ENCODE measurements at regions not wholly inside any gene's neighbourhood (a gene's known extent, or its start where the extent isn't known, plus 50 kb on each side); places are given as distances from the start of the nearest gene placed in this dataset.
"Not testable (repeated sequence)": the region's sequence is repeated elsewhere in the genome, so short reads cannot be mapped to it uniquely, and the experiment has no call there.

DNA sequence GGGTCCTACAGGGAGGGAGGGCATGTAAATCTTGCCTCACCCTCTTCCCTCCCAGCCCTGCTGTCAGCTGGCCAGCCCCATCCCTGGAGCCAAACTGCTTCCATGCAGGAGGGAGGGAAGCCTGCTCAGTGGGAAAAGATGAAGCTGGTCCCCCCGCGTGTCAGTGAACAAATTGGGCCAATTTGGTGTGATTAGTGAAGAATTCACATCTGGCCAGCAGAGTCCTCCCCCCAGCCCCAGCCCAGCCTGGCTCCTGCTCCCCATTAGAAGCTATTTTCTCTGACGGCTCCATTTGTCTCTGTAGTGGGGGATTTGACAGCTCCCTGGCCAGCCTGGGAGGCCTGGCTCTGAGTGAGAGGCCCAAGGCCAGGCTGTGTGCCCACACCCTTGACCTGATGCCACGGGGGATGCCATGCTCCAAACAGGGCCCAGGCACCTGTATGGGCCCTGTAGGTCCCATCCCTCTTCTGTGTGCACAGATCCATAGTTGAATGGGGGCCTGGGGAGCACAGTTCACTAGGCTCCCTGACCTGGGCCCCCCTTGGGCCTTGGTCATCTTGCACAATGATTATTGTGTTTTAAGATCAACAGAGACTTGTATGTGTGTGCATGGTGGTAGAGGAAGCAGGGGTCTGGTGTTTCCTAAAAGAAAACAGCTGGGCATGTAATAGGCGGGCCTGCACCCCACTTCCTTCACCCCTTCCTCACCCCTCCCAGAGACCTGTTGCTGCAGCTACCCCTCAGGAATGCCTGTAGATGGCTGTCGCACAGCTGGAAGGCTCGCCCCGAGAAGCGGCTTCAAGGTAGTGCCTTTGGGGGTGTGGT is 50.7 kb upstream of the TAC4 start:
- DNase-seq = no peak

DNA sequence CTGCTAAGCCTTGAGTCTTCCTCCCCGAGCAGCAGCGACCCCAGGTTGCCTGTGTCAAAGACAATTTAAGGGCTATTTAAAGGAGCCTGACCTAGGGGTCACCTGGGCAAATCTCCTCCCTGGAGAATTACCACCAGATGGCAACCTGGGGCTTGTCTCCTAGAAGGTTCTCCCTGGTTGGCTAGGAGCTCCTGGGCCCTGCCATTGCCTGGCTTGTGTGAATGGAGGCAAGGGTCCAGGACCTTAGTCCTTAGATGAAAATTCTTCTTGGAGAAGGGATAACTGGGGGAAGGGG is 51.3 kb upstream of the TAC4 start:
- DNase-seq = no peak

DNA sequence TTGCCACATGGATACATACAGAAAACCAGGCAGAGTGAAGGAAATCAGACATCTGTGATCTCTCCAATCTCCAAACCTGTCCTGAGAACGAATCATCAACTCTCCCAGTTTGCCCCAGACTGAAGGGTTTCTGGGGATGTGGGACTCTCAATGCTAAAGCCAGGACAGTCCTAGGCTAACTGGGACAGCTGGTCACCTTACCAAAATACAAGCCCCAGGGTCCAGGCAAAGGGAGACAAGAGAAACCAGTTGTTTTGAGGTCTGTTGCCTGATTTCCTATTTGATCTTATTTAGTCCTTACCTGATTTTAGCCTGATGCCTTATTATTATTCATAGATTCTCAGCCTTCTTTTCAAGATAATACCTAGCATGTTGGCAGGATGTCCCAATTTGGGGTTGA is 51.7 kb upstream of the TAC4 start:
- no peak for DNase-seq

DNA sequence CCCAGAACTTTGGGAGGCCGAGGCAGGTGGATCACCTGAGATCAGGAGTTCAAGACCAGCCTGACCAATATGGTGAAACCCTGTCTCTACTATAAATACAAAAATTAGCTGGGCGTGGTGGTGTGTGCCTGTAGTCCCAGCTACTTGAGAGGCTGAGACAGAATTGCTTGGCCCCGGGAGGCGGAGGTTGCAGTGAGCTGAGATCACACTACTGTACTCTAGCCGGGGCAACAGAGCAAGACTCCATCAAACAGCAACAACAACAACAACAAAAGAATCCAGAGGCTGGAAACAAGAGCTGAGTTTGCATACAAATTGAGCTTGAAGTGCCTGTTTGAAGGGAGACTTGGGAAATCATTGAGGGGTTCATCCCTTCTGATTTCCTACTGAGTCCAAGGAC is 52.9 kb upstream of the TAC4 start:
- DNase-seq = not testable (repeated sequence)

DNA sequence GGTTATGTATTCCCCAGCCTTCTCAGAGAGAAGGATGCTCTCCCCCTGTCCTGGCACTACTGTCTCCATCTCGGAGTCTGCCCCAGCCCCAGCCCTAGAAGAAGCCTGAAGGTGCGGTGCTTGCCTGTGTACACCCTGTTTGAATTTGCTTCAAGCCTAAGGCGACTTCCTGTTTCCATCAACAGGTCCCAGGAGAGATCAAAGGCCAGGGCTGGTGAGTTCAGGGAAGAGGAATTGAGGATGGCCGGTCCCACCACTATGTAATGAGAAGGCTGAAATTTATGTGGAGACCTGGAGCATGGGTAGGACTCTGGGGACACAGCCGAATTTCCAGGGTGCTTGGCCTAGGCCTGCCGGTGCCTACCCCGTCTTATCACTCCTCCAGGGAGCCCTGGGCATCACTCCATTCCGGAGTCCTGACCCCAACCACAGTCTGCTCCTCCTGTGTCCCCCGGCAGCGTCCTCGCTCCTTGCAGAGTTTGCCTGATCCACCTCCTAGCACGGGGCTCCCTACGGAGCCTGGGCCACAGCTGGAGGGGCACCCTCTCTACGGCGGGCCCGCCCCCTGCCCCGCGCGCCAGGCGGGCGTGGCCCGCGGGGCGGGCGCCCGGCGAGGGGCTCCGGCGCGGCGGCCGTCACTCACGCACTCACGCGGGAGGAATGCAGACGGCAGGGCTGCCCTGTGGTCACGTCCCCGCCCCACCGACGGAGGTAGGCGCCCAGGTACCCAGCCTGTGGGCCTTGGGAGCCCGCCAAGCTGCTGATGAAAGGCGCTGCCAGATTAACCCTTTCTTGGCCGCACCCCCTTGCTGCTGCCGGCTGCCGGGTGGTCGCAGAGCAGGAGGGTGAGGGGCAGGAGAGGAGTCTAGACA is 53.8 kb upstream of the TAC4 start:
- no peak for DNase-seq

DNA sequence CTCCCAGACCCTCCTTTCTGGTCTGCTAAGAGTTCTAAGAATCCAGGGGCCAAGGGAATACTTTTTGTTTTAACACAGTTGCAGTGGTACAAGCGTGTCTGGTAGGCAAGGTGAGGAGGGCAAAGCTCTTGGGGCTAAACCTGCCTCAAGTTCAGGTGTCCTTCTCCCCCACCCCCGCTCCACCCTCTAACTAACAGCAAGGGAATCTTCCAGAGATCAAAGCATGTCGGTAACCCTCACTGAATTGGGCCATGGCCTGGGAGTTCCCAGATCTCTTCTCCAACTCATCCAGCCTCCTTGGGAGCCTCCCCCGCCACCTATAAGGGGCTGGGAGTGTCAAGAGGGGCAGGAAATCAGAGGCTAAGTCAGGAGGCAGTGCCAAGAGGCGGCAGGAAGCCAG is 55.7 kb upstream of the TAC4 start:
- no peak for DNase-seq

- DNase-seq = no peak
Observed at GRCh38 chr17:49904893-49905292, 57.0 kb upstream of the TAC4 start.

GRCh38 chr17:49906531-49907136 is 58.8 kb upstream of the TAC4 start:
- no peak for DNase-seq

GRCh38 chr17:49907279-49907678 is 59.4 kb upstream of the TAC4 start:
- DNase-seq = no peak

DNA sequence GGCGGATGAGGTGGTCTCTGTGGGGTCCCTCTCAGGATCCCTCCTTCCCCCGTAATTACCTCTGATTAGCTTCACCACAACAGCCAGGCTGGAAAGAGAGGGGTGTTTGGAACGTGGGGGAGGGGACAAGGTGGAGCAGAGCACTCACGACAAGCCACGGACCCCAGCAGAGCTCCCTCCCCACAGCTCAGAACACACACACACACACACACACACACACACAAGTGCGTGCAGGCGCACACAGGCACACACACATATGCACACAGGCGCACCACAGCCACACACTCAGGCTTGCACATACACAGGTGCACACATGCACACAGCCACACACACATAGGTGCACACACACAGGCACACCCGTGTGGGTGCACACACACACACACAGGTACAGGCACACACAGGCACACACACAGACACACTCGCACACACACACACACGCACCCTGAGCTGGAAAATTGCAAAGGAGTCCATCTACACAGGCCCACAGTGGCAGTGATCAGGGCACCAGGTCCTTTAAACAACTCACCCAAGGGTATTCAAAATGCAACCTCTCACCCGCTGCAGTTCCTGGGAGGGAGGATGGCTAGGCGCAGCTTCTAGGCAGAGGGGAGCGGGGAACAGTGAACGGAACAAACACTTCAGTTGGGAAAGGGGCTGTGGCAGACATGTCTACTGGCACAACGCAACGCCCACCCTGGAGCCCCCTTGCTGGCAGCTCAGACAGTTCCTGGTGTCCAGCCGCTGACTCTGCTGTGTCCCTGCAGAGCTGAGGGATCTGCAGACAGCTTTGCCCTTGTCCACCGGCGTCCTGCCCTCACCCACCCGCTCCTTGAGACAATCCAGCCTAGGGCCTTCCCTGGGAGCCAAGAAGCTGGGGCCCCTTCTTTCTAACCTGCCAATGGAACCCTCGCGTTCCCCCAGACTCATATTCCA is 59.9 kb upstream of the DLX4 start:
- DNase-seq = no peak

- DNase-seq = peak in 1 of 6 experiments; percentile 1
Observed at GRCh38 chr17:49910094-49910857, 58.7 kb upstream of the DLX4 start.

DNA sequence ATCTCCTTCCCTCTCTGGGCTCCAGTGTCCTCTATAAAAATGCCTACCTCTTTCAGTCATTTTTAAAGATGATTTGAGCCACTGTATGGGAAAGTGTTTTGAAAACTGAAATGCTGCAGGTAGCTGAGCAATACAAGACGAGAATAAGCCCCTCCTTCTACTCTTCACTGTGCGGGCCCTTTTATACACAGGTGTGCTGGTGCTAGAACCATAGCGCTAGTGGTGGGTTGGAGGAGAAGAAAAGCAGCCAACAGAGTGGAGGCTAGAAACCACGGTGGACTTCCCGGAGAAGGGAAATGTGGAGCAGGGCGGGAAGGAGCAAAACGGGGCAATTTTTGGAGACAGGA is 58.2 kb upstream of the DLX4 start:
- peak in 1 of 6 experiments; percentile 5 for DNase-seq

DNA sequence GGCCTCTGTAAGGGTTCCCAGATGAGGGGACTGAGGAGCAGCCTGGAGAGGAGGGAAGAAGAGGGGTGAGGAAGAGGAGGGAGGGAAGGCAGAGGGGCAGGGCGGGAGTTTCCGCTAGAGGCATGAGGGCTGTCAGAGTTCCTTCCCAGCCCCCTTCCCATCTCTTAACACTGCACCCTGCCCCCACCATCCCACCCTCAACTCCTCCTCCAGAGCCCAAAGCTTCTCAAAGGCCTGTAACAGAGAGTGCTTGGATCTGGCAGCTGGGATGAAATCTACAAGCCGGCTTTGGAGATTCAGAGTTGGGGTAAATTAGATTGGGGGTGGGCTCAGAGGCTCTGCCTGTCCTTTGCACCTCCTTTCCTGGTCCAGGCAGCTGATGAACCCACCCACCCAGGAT is 57.3 kb upstream of the DLX4 start:
- DNase-seq = no peak

GRCh38 chr17:49913226-49914095 is 55.5 kb upstream of the DLX4 start:
- no peak for DNase-seq

DNA sequence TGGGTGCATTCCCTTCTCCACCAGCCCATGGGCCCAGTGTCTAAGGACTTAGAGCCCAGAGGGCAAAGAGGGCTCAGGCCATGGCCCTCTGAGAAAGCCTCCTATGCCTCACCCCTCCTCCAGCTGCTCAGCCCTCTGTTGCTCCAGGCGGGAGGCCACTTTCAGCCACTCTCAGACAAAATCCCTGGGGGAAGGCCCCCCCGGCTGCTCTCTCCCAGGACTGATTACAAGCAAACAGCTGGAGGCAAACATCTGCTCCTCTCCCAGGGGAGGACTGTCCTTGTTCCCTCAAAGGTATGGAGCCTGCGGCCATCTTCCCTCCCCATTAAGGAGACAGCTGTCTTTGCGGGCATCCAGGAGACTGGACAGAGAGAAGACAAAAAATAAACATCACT is 54.9 kb upstream of the DLX4 start:
- no peak for DNase-seq

DNA sequence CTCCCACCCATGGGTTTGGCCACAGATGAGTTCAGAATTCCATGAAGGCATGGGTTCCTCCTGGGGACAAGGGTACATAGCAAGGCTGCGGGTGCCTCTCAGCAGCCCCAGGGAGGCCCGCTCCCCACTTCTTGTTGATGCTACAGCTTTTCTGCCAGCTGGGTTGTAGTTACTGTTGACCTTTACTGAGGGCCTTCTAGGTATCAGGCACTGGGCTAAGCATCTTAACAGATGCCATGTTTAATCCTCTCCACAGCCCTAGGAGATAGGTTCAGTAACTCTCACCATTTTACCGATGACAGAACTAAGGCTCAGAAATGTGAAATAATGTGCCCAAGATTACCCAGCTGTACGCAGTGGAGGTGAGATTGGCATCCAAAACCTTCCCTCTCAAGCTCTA is 54.3 kb upstream of the DLX4 start:
- no peak for DNase-seq

DNA sequence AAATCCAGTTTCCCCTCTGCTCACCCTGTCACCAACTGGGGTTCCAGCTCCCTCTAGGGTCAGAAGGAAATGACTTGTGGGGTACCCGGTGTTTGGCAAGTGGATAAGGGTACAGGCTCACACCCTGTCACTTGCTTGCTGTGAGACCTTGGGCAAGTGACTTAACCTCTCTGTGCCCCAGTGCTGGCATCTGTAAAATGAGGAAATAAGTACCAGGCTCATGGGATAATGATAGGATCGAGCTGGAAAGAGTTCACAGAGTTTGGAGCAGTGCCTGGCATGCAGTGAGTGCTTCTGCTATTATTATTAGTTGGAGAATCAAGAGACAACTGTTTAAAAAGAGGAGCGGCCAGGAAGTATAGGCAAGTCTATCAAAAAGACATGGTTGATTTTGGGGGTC is 53.7 kb upstream of the DLX4 start:
- no peak for DNase-seq

GRCh38 chr17:49915670-49916069 is 53.3 kb upstream of the DLX4 start:
- DNase-seq = no peak

- no peak for DNase-seq
Observed at GRCh38 chr17:49916854-49917515, 52.0 kb upstream of the DLX4 start.

DNA sequence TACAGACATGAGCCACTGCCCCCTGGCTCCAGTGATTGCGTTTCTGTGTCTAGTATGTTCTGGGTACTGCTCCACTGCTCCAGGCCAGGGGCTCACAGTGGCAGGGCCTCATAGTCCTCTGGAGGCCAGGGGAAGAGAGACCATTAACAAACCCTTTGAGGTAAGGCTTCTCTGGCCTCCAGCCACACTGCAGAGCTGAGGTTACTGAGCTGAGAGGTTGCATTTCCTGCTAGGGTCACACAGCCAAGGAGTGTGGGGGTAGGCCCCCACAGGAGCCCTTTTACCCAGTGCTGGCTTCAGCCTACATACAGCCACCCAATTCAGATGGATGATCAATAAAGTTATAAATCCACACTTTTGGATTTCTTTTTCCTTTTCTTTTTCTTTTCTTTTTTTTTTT is 50.4 kb upstream of the DLX4 start:
- DNase-seq = no peak
